ENCODE measurements at regions not wholly inside any gene's neighbourhood (a gene's known extent, or its start where the extent isn't known, plus 50 kb on each side); places are given as distances from the start of the nearest gene placed in this dataset.

- TF ChIP-seq CTCF (IDR thresholded peaks at IDR 0.05) (no peak), EP300 (IDR thresholded peaks at IDR 0.05) (no peak), POLR2A (IDR thresholded peaks at IDR 0.05) (no peak)
Measured at GRCh38 chr3:27565201-27565852, 81.1 kb upstream of the SLC4A7 start.

All from ovary (tissue), 3 donors.